GM23338 (cell line): ENCODE measurements at regions not wholly inside any gene's neighbourhood (a gene's known extent, or its start where the extent isn't known, plus 50 kb on each side); places are given as distances from the start of the nearest gene placed in this dataset.

Source experiments
- CTCF ChIP-seq, 2 experiments: fragments of 200-600 bp in 1 of 2; sonication (generic) in 1 of 2; conservative IDR thresholded peaks; 2 replicates each; pipeline versions ENCODE4 v1.5.1 to v1.6.1; 2016 to 2017; ENCODE audit warnings: antibody characterized with exemption in 2 of 2, low read depth in 2 of 2, mild to moderate bottlenecking in 2 of 2, moderate library complexity in 1 of 2
- EZH2 ChIP-seq: fragments of 200-600 bp; sonication (generic); IDR thresholded peaks from one replicate; pipeline ENCODE4 v1.8.0; 2017; ENCODE audit warnings: antibody characterized with exemption, mild to moderate bottlenecking, low read depth; ENCODE audit not compliant: unreplicated experiment
- EZH2phosphoT487 ChIP-seq: fragments of 200-600 bp; sonication (generic); IDR thresholded peaks from one replicate; pipeline ENCODE4 v1.8.1; 2018; ENCODE audit warnings: antibody characterized with exemption; ENCODE audit not compliant: unreplicated experiment
- JUNB ChIP-seq: IDR thresholded peaks from one replicate; pipeline ENCODE4 v1.6.1; 2016; ENCODE audit warnings: antibody characterized with exemption; ENCODE audit not compliant: unreplicated experiment
- POLR2AphosphoS5 ChIP-seq: IDR thresholded peaks from 2 replicates; pipeline ENCODE4 v1.6.1; 2016; ENCODE audit warnings: antibody characterized with exemption, low read depth
- STAT1 ChIP-seq: IDR thresholded peaks from one replicate; pipeline ENCODE4 v1.6.1; 2016; ENCODE audit warnings: antibody characterized with exemption; ENCODE audit not compliant: unreplicated experiment
- ZNF114 ChIP-seq: fragments of 250-450 bp; sonication (Bioruptor Pico); IDR thresholded peaks from 2 replicates; pipeline ENCODE4 v1.5.0; 2020; ENCODE audit warnings: mild to moderate bottlenecking, moderate library complexity

GRCh38 chr6:23563323-23563722 lies 562.7 kb upstream of the NRSN1 start:
- TF ChIP-seq CTCF (conservative IDR thresholded peaks at IDR 0.05; ENCODE audit: low read depth in 2 of 2) (no peak), ZNF114 (CRISPR knock-in tag) (no peak), POLR2AphosphoS5 (no peak), EZH2phosphoT487 (no peak), STAT1 (no peak), EZH2 (no peak), JUNB (no peak)
